GM10266 (cell line): ENCODE measurements at regions not wholly inside any gene's neighbourhood (a gene's known extent, or its start where the extent isn't known, plus 50 kb on each side); places are given as distances from the start of the nearest gene placed in this dataset.
A peak's percentile ranks its signal among the peaks of the same experiment; 100 is the strongest.

Experiments
- DNase-seq: peaks from one replicate; pipeline ENCODE4 v3.0.0; 2012; ENCODE audit errors: extremely low spot score
- TF ChIP-seq, protein P1 (sequence below): IDR thresholded peaks from 2 replicates; pipeline ENCODE4 v1.5.1; 2012; ENCODE audit warnings: mild to moderate bottlenecking, low read depth; ENCODE audit not compliant: control insufficient read depth, insufficient read depth; ENCODE audit errors: missing control alignments

DNA sequence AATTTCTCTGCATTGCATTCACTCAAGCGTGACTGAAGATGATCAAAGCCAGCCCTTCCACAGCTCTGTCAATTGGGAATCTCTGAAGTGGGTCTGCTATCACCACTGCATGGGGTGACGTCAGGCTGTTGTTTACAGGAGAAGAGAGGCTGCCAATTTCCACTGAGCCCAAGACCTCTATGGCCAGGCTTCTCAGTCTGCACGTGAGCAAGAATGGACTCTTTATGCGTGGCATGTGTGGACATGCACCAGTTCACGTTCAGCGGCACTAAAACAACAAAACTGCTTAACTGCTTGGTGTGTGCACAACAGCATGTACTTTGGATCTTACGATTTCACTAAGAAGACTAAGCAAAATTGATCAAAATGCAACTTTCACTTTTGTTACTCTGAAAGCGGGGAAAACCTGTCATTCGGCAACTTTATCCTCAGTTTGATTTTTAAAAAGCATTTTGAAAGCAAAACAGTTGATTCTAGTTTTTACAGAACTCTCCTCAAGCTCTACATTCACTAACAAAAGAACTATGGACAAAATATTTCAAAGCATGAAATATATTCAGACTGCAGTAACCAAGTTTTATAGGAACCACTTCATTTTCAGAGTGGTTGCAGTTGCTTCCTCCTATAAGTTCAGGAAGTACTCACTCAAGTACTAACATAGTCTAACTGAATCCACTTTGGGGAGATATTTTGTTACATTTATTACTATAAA is 77.0 kb upstream of the SERTAD2 start:
- TF ChIP-seq, protein P1, sequence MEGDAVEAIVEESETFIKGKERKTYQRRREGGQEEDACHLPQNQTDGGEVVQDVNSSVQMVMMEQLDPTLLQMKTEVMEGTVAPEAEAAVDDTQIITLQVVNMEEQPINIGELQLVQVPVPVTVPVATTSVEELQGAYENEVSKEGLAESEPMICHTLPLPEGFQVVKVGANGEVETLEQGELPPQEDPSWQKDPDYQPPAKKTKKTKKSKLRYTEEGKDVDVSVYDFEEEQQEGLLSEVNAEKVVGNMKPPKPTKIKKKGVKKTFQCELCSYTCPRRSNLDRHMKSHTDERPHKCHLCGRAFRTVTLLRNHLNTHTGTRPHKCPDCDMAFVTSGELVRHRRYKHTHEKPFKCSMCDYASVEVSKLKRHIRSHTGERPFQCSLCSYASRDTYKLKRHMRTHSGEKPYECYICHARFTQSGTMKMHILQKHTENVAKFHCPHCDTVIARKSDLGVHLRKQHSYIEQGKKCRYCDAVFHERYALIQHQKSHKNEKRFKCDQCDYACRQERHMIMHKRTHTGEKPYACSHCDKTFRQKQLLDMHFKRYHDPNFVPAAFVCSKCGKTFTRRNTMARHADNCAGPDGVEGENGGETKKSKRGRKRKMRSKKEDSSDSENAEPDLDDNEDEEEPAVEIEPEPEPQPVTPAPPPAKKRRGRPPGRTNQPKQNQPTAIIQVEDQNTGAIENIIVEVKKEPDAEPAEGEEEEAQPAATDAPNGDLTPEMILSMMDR = no peak
- no peak for DNase-seq

DNA sequence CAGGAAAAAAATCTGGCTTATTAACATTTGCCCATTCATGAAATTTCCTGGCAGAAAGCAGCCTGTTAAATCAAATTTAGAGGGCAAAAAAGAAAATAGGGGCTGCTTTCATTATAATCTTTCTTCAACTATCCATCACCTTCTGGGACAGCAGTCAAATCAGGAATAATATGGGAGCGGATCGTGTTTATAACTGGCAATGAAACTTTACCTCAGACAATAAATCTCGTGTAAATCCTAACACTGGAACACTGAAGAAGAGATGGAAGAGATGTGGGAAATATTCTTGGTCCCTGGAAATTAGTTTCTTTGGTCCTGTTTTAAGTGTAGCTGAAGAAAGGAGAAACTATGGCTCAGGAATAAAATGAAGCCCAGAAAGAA is 77.5 kb upstream of the SERTAD2 start:
- TF ChIP-seq, protein P1 = no peak
- DNase-seq = no peak

- DNase-seq = no peak
- TF ChIP-seq, protein P1 = no peak
These were observed 78.0 kb upstream of the SERTAD2 start for GRCh38 chr2:64731746-64732145.

GRCh38 chr2:64732146-64732545 is 78.4 kb upstream of the SERTAD2 start:
- TF ChIP-seq, protein P1 = no peak
- DNase-seq = no peak

GRCh38 chr2:64735504-64735903 is 81.8 kb upstream of the SERTAD2 start:
- no peak for DNase-seq
- TF ChIP-seq, protein P1 = no peak

- TF ChIP-seq, protein P1 = no peak
- DNase-seq = no peak
These were observed 83.8 kb upstream of the SERTAD2 start for GRCh38 chr2:64737547-64737946.

DNA sequence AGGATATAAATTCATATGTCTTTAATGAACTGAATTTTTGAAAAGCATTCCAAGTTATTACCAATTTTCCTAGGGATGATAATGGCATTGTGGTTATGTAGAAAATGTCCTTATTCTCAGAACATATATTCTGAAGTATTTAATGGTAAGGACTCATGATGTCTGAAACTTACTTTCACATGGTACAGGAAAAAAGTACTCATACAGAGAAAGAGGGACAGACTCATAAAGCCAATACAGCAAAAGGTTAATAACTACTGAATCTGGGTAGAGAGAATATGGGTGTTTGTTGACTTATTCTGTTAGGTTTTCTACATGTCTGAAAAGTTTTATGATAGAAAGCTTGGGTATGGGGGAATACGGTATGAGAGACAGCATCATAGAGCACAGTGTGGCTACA is 84.3 kb upstream of the SERTAD2 start:
- TF ChIP-seq, protein P1 = no peak
- DNase-seq = peak; percentile 18
